CD4-positive, alpha-beta T cell treated with Interleukin-6 at 100 ng/mL for 8 hours (primary cell): ENCODE measurements at regions not wholly inside any gene's neighbourhood (a gene's known extent, or its start where the extent isn't known, plus 50 kb on each side); places are given as distances from the start of the nearest gene placed in this dataset.
"Not testable (repeated sequence)": the region's sequence is repeated elsewhere in the genome, so short reads cannot be mapped to it uniquely, and the experiment has no call there.

Experiments
- DNase-seq: peaks from one replicate; pipeline ENCODE4 v3.0.0-alpha.2; 2020; ENCODE audit warnings: mixed read lengths, low spot score

GRCh38 chr4:57329279-57329678 is 219.1 kb upstream of the IGFBP7 start:
- DNase-seq, result no peak

- no peak for DNase-seq
Observed at GRCh38 chr4:57324673-57325307, 214.6 kb upstream of the IGFBP7 start.

GRCh38 chr4:57320849-57321248 is 210.7 kb upstream of the IGFBP7 start:
- no peak for DNase-seq

- no peak for DNase-seq
Observed at GRCh38 chr4:57320217-57320616, 210.0 kb upstream of the IGFBP7 start.

GRCh38 chr4:57318703-57319102 is 208.5 kb upstream of the IGFBP7 start:
- no peak for DNase-seq

GRCh38 chr4:57314636-57315035 is 204.5 kb upstream of the IGFBP7 start:
- DNase-seq, result no peak

- no peak for DNase-seq
Observed at GRCh38 chr4:57312296-57312695, 202.1 kb upstream of the IGFBP7 start.

- no peak for DNase-seq
Observed at GRCh38 chr4:57309658-57310057, 199.5 kb upstream of the IGFBP7 start.

- DNase-seq, result no peak
Observed at GRCh38 chr4:57308301-57308700, 198.1 kb upstream of the IGFBP7 start.

GRCh38 chr4:57305836-57306235 is 195.7 kb upstream of the IGFBP7 start:
- no peak for DNase-seq

GRCh38 chr4:57303012-57303751 is 193.0 kb upstream of the IGFBP7 start:
- DNase-seq, result no peak

GRCh38 chr4:57300300-57300699 is 190.1 kb upstream of the IGFBP7 start:
- not testable (repeated sequence) for DNase-seq

GRCh38 chr4:57291911-57292310 is 181.7 kb upstream of the IGFBP7 start:
- no peak for DNase-seq

- no peak for DNase-seq
Observed at GRCh38 chr4:57287687-57288604, 177.8 kb upstream of the IGFBP7 start.

- DNase-seq, result no peak
Observed at GRCh38 chr4:57282933-57283310, 172.7 kb upstream of the IGFBP7 start.

- no peak for DNase-seq
Observed at GRCh38 chr4:57280481-57280880, 170.3 kb upstream of the IGFBP7 start.

GRCh38 chr4:57278780-57279179 is 168.6 kb upstream of the IGFBP7 start:
- DNase-seq, result no peak

- DNase-seq, result no peak
Observed at GRCh38 chr4:57274082-57274481, 163.9 kb upstream of the IGFBP7 start.

- DNase-seq, result no peak
Observed at GRCh38 chr4:57270346-57270745, 160.2 kb upstream of the IGFBP7 start.

- no peak for DNase-seq
Observed at GRCh38 chr4:57265831-57266582, 155.8 kb upstream of the IGFBP7 start.

- no peak for DNase-seq
Observed at GRCh38 chr4:57254754-57255153, 144.6 kb upstream of the IGFBP7 start.

GRCh38 chr4:57249083-57249482 is 138.9 kb upstream of the IGFBP7 start:
- DNase-seq, result no peak
